Muscle of leg (tissue), 3 donors: ENCODE measurements at regions not wholly inside any gene's neighbourhood (a gene's known extent, or its start where the extent isn't known, plus 50 kb on each side); places are given as distances from the start of the nearest gene placed in this dataset.

Source experiments
- DNase-seq: peaks from one replicate; pipeline ENCODE4 v3.0.0; 2013
- H3K27ac ChIP-seq: one replicate; pipeline ENCODE4 v1.5.1; 2013; ENCODE audit warnings: mild to moderate bottlenecking, low read length, control low read depth
- H3K27me3 ChIP-seq: one replicate; pipeline ENCODE4 v1.6.1; 2013; ENCODE audit warnings: low read length; ENCODE audit not compliant: control insufficient read depth, insufficient read depth
- H3K36me3 ChIP-seq: one replicate; pipeline ENCODE4 v1.6.1; 2013; ENCODE audit warnings: low read length; ENCODE audit not compliant: control insufficient read depth, insufficient read depth
- H3K4me1 ChIP-seq: one replicate; pipeline ENCODE4 v1.6.1; 2013; ENCODE audit warnings: low read length; ENCODE audit not compliant: control insufficient read depth, insufficient read depth
- H3K4me3 ChIP-seq: one replicate; pipeline ENCODE4 v1.5.1; 2013; ENCODE audit warnings: low read length, control low read depth
- H3K9me3 ChIP-seq: replicated peaks from 2 replicates; pipeline ENCODE4 v1.6.1; 2013; ENCODE audit warnings: low read depth, low read length; ENCODE audit not compliant: control insufficient read depth
- WGBS: methylation state at CpG from one replicate; pipeline ENCODE4 v1.1.5; 2013; ENCODE audit warnings: missing lambda C conversion rate; ENCODE audit not compliant: insufficient coverage; 5-methylcytosine and 5-hydroxymethylcytosine counted together

DNA sequence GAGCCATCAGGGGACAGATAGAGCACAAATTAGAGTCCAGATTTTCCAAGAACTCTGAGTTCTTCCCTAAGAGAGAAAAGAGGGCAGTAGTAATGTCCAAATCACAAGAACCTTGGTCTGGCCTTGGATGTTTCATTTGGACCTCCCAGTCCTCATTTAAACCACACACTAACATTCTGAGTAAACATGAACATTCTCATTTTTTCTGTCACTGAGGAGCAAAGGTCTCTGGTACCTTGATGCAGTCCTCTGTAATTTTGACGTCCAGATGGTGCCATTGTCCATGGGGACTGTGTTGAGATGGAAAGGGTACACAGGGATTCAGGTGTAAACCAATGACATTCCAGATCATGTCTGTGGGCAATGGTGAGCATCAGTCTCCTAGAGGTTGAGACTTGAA lies 225.4 kb upstream of the PHYHIPL start:
- Histone ChIP-seq H3K4me1 (peaks cover 11% of the 10 kb centered on the region), H3K27ac (peak overlapping the region; percentile 95), H3K4me3 (no peak overlapping the region), H3K36me3 (no peaks in the 10 kb centered on the region), H3K27me3 (no peaks in the 10 kb centered on the region), H3K9me3 (no peaks in the 10 kb centered on the region)
- 100% methylated on average over 1 of the region's 1 CpG for whole genome bisulfite sequencing
- peak; percentile 24 for DNase-seq

- no CpG with 5 or more reads among the region's 5 CpGs for WGBS
Measured at GRCh38 chr10:58951746-58952145, 224.7 kb upstream of the PHYHIPL start.

DNA sequence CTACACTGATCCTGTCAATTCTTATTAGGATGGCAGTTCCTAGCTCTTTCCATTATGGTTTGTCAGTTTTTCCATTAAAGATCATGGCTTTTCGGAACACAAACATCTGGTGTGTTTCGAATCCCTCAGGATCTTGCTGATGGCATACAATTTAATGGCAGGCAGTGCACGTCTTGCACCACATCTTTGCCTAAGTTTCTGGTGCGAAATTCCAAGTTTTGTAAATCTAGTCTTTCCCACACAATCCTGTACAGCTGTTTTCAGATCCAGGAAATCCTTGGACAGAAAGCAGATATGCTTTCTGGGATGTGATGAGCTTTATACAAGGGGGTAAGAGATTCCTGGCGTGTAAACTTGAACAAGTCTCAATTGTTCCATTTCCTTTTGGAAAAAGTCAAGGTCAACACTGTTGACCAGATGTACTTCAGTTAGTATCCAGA lies 224.3 kb upstream of the PHYHIPL start:
- WGBS: 9% methylated on average over 3 of the region's 5 CpGs
- peak overlapping the region; percentile 95 for H3K27ac ChIP-seq
- no peaks in the 10 kb centered on the region for H3K27me3 ChIP-seq
- peaks cover 11% of the 10 kb centered on the region for H3K4me1 ChIP-seq
- no peaks in the 10 kb centered on the region for H3K36me3 ChIP-seq
- H3K9me3 ChIP-seq: no peaks in the 10 kb centered on the region
- no peak overlapping the region for H3K4me3 ChIP-seq
- DNase-seq: peak; percentile 97

More at GRCh38 chr10:58951746-58952145, 224.7 kb upstream of the PHYHIPL start:
- Histone ChIP-seq H3K36me3 (no peaks in the 10 kb centered on the region), H3K27ac (peak overlapping the region; percentile 95), H3K27me3 (no peaks in the 10 kb centered on the region), H3K4me1 (peaks cover 11% of the 10 kb centered on the region), H3K9me3 (no peaks in the 10 kb centered on the region), H3K4me3 (no peak overlapping the region)
- DNase-seq: peak; percentile 98

DNA sequence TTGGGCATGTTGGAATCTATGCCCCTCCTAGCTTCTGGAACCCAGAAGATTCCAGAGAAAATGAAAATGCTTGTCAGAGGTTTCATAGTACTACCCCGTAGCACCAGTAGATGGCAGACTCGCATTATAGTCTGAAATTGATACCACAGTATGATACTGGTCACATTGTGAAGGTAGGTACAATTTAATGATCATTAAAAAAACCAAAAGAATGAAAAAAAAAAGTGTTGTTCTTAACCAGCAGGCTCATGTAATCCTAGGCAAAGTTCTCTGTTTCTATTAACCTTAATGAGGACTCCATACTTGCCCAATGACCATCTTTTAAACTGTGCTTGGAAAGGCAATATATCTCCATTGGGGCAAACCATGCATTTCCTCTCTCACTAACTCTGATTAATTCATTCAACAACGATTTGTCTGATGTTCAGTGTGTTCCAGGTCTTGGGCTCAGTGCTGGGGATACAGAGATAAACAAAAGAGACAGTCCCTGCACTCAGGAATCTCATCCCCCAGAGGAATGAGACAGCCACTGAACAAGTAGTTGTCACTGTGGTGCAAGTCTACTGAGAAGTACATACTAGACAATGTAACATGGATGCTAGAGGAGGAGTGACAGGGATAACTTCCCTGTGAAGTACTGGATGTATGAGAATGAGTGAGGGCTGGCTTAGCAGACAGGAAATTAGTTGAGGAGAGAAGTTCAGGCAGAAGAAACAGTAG lies 223.5 kb upstream of the PHYHIPL start:
- Histone ChIP-seq H3K4me1 (peaks cover 11% of the 10 kb centered on the region), H3K9me3 (no peaks in the 10 kb centered on the region), H3K4me3 (no peak overlapping the region), H3K27me3 (no peaks in the 10 kb centered on the region), H3K36me3 (no peaks in the 10 kb centered on the region), H3K27ac (peak overlapping the region; percentile 95)
- DNase-seq: peak; percentile 87
- no CpG with 5 or more reads among the region's 3 CpGs for WGBS

DNA sequence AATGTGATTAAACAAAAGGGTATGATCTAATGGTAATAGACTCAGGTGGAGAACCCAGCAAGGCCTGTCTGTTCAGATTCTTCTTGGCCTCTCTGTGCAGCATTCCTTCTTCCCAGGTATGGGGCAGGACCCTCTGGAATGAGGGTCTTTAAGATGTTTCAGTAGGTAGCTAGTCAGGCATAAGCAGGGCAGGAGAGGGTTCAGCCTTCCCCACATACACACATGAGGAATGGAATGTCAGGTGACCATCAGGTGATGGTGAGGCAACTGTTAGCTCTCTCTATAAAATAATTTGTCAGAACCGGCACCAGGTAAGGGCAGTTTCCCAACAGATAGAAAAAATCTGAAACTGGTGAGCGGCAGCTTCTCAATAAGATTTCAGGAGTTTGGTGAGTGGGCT lies 222.3 kb upstream of the PHYHIPL start:
- WGBS: 60% methylated on average over 1 of the region's 2 CpGs
- Histone ChIP-seq H3K36me3 (no peaks in the 10 kb centered on the region), H3K27ac (no peak overlapping the region), H3K27me3 (no peaks in the 10 kb centered on the region), H3K4me3 (no peak overlapping the region), H3K4me1 (peaks cover 11% of the 10 kb centered on the region), H3K9me3 (no peaks in the 10 kb centered on the region)
- no peak for DNase-seq

DNA sequence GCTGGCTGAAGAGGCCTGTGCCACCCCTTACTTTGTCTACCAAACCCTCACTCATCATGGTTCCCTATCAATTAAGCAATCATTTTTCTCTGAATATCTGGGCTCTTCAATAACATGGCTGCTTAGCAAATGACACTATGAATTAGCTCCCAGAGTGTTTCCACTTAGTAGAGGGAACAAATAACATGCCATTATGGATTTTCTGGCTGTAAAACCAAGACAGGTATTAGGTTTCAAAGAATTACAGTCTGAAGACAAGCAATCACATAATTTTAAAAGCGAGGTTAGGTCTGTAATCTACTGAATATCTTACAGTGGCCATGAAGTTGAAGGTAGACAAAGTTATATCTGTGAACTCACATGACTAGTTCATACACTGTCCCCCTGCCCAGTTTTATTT lies 220.8 kb upstream of the PHYHIPL start:
- WGBS: no CpG with 5 or more reads among the region's 1 CpG
- no peak for DNase-seq
- H3K27ac ChIP-seq: no peak overlapping the region
- no peaks in the 10 kb centered on the region for H3K9me3 ChIP-seq
- H3K4me3 ChIP-seq: no peak overlapping the region
- H3K4me1 ChIP-seq: peaks cover 11% of the 10 kb centered on the region
- no peaks in the 10 kb centered on the region for H3K27me3 ChIP-seq
- H3K36me3 ChIP-seq: no peaks in the 10 kb centered on the region

DNA sequence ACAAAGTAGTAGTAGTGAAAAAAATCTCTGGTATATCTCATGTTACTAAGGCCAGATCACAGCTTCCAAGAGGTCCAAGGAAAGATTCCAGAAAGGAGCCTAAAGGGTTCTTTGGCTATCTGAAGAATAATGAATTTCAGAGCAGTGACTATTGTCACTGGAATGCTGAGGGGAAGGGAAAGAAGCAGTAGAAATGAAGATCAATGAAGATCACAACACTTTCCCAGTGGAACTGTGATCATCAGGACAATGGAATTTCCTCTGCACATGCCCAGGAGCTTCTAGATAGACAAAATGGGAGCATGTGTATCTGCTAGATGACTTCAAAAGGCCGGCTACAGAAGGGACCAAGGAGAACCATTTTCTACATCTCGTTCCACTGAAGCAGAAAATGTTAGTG lies 219.5 kb upstream of the PHYHIPL start:
- no peaks in the 10 kb centered on the region for H3K36me3 ChIP-seq
- no peak overlapping the region for H3K27ac ChIP-seq
- WGBS: 80% methylated on average over 1 of the region's 2 CpGs
- no peaks in the 10 kb centered on the region for H3K27me3 ChIP-seq
- DNase-seq: no peak
- H3K9me3 ChIP-seq: no peaks in the 10 kb centered on the region
- no peak overlapping the region for H3K4me3 ChIP-seq
- H3K4me1 ChIP-seq: peaks cover 5% of the 10 kb centered on the region

GRCh38 chr10:58957517-58957916 lies 218.9 kb upstream of the PHYHIPL start:
- DNase-seq: no peak
- Histone ChIP-seq H3K27ac (no peak overlapping the region), H3K36me3 (no peaks in the 10 kb centered on the region), H3K9me3 (no peaks in the 10 kb centered on the region), H3K4me1 (peaks cover 3% of the 10 kb centered on the region), H3K4me3 (no peak overlapping the region), H3K27me3 (no peaks in the 10 kb centered on the region)
- no CpG with 5 or more reads among the region's 1 CpG for WGBS

GRCh38 chr10:58963101-58963534 lies 213.3 kb upstream of the PHYHIPL start:
- Histone ChIP-seq H3K36me3 (no peaks in the 10 kb centered on the region), H3K4me3 (no peak overlapping the region), H3K4me1 (peaks cover 8% of the 10 kb centered on the region), H3K27me3 (peaks cover 8% of the 10 kb centered on the region), H3K27ac (no peak overlapping the region), H3K9me3 (no peaks in the 10 kb centered on the region)
- 60% methylated on average over 1 of the region's 3 CpGs for WGBS
- DNase-seq: no peak

- WGBS: 72% methylated on average over 3 of the region's 3 CpGs
- DNase-seq: peak; percentile 81
Measured at GRCh38 chr10:58963723-58964124, 212.7 kb upstream of the PHYHIPL start.

More at GRCh38 chr10:58963723-58964124, 212.7 kb upstream of the PHYHIPL start:
- Histone ChIP-seq H3K27me3 (peaks cover 8% of the 10 kb centered on the region), H3K27ac (peak overlapping the region; percentile 7), H3K4me1 (peaks cover 9% of the 10 kb centered on the region), H3K4me3 (no peak overlapping the region), H3K9me3 (no peaks in the 10 kb centered on the region), H3K36me3 (no peaks in the 10 kb centered on the region)
